ENCODE measurements at regions not wholly inside any gene's neighbourhood (a gene's known extent, or its start where the extent isn't known, plus 50 kb on each side); places are given as distances from the start of the nearest gene placed in this dataset.

DNA sequence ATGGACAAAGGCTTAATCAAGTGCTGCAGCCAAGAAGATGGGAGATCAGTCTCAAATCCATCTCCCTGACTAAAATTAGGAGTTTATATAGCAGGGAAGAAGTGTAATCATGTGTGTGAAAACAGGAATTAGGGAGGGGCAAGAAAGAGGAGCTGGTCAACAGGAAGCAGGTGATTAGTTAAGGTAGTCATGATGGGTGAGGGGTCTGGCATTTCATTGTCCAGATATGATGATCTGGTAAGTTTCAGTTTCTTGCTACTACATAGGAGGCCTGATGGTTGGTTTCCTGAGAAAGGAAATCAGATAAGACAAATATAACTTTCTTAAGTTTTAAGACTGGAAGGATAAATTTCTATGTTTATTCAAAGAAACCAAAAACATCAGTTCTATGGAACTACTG lies 455.6 kb upstream of the GRAMD2B start:
- TF ChIP-seq, protein P1, sequence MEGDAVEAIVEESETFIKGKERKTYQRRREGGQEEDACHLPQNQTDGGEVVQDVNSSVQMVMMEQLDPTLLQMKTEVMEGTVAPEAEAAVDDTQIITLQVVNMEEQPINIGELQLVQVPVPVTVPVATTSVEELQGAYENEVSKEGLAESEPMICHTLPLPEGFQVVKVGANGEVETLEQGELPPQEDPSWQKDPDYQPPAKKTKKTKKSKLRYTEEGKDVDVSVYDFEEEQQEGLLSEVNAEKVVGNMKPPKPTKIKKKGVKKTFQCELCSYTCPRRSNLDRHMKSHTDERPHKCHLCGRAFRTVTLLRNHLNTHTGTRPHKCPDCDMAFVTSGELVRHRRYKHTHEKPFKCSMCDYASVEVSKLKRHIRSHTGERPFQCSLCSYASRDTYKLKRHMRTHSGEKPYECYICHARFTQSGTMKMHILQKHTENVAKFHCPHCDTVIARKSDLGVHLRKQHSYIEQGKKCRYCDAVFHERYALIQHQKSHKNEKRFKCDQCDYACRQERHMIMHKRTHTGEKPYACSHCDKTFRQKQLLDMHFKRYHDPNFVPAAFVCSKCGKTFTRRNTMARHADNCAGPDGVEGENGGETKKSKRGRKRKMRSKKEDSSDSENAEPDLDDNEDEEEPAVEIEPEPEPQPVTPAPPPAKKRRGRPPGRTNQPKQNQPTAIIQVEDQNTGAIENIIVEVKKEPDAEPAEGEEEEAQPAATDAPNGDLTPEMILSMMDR (IDR thresholded peaks at IDR 0.05): no peak
- TF ChIP-seq EZH2phosphoT487 (IDR thresholded peaks at IDR 0.05): no peak
